ENCODE measurements at regions not wholly inside any gene's neighbourhood (a gene's known extent, or its start where the extent isn't known, plus 50 kb on each side); places are given as distances from the start of the nearest gene placed in this dataset.
"Not testable (repeated sequence)": the region's sequence is repeated elsewhere in the genome, so short reads cannot be mapped to it uniquely, and the experiment has no call there.

DNA sequence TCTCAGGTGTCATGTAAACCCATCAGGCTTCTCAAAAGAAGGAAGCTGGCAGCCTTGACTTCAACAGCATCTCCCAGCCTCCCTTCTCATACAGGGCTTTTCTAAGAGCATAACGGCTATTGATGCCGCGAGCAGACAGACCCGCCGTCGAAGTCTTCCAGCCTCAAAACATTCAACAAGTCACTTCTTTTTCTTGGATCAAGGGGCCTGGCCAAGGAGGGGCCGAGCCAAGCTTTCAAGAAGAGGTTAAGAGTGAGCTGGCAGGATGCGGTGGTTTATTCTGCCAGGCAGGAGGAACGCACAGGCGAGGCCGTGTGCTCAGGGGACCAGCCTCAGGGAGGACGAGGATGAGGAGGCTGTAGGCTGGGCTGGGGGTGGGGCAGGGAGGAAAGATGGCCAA is 102.9 kb upstream of the RFLNA start:
- no peak for DNase-seq

GRCh38 chr12:124194264-124194892 is 100.5 kb upstream of the RFLNA start:
- DNase-seq = no peak

- DNase-seq = no peak
These were observed 99.9 kb upstream of the RFLNA start for GRCh38 chr12:124194893-124195566.

DNA sequence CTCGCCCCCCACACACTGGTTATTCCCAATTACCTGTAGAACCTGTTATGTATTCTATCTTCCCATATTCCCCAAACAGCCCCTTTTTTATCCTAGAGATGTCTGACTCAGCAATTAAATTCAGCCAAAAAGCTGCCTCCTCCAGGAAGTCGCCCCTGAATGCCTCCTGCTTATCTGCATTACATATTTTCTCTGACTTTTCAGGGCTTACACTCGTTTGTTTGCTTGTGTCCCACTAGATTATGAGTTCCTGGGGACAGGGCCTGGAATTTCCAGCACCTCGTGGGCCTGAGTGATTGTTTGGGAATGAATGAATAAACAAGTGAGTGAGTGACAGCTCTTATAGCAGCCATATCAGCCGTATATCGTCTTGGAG is 99.3 kb upstream of the RFLNA start:
- no peak for DNase-seq

- DNase-seq = no peak
These were observed 98.7 kb upstream of the RFLNA start for GRCh38 chr12:124196236-124196635.

GRCh38 chr12:124201248-124201647 is 93.6 kb upstream of the RFLNA start:
- DNase-seq = no peak

- DNase-seq = no peak
These were observed 91.7 kb upstream of the RFLNA start for GRCh38 chr12:124203176-124203575.

- DNase-seq = no peak
These were observed 89.5 kb upstream of the RFLNA start for GRCh38 chr12:124205405-124205804.

- DNase-seq = no peak
These were observed 87.8 kb upstream of the RFLNA start for GRCh38 chr12:124207049-124207448.

DNA sequence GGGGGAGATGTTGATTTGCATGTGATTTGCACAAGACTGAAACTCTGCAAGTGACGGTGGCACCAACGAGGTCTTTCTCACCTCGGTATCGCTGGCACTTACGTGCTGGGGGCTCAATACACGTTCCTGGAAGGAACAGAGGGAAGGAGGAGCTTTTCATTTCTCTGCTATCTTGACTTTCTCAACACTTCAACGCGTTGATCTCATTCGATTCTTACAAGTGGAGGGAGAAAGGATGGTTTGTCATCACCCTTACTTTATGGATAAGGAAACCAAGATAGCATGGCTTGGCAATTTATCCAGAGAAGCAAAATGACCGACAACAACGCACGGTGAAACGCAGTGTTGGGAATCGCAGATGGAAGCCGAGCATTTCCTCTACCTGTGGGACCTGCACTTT is 87.3 kb upstream of the RFLNA start:
- no peak for DNase-seq

- DNase-seq = no peak
These were observed 86.4 kb upstream of the RFLNA start for GRCh38 chr12:124208489-124208888.

- no peak for DNase-seq
These were observed 83.8 kb upstream of the RFLNA start for GRCh38 chr12:124210991-124211577.

DNA sequence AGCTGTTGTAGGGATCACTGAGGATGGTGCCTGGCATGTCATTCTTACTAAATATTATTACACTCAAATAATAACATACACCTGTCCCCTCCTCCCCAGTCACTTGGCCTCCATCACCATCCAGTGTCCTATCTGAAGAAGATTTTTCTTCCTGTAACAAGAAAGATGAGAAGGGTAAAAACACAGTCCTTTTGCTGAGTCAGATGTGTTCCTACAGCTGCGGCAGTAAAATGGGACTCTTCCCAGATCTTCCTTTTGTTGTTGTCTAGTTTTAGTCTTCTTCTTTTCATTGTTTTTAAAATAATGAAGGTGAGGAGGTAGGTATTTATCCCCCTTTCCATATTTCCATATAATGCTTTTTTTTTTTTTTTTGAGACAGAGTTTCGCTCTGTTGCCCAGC is 83.1 kb upstream of the RFLNA start:
- DNase-seq = no peak

DNA sequence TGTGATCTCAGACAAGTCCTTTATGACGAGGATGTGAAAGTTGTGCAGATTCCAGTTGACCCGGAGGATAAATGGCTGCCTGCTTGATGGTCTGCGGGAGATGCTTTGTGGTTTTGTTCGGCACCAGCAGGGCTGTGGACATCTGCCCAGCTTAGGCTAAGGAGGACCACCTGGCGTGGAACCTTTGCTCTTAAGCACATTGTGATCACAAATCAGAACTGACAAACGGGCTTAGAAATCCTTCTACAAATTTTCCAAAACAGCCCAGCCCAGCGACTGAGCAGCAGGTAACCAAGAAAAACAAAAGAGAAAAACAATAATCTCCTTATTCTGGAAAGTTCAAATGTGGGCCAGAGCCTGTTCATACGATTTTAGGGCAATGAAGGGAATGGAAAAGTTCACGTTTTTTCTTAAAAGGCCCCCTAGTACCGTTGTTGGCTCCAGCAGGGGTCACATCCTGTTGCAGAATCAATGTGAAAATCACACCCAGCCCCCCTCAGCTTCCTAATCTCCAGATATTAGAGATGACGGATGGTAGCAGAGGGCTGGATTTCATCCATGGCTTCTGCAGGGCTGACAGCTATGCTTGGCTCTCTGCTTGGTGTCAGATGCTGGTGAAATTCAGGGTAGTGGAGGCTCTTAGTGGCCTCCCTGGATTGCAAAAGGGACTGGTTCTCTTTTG is 81.1 kb upstream of the RFLNA start:
- no peak for DNase-seq

DNA sequence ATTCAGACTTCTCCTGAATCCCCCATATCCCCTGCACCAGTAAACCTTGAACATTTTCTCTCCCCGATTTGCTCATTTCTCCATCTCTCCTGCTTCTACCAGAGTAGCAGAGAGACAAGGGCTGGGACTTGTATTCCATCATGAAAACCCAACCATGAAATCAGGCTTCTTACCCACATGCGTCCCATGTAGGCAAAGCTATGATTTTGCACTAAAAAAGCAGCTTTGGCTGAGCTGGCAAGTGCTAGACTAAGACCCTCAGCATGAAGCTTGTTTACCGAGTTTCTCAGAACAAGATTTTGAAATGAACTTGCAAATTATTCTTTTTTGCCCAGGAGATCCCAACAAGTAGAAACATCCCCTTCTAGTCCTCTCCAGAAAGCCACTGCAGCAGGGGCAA is 80.3 kb upstream of the RFLNA start:
- DNase-seq = no peak

- no peak for DNase-seq
These were observed 77.9 kb upstream of the RFLNA start for GRCh38 chr12:124216966-124217365.

DNA sequence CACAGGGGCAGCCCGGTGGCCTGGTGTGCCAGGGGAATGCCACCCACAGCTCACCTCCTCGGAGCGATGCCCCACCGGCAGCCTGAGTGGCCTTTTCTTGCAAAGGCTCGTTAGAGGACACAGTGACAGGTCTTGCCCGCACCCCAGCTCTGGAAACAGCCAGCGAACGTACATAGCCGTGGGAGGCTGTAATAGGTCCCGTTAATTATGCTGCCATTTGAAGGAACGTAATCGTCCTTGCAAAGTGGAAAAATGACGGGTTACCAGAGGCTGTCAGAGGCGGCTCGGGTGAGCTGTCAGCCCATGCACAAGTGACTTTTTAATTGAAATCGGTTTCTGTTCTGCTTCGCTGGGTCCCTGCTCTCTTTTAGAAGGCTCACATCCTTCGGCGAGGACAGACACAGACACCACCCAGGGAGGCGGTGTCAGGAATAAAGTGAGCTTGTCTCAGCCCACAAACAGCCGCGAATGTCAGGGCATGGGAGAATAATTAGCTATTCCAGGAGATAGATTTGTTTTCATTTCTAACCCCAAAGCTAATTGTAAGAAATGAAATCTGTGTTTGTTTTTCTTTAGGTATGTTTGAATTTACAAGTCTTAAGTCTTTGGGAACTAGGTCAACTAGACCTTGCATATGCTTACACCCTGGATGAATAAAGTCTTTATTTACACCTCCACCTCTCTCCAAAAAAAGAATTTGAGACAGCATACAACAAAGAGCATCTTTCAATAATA is 77.2 kb upstream of the RFLNA start:
- DNase-seq = no peak

DNA sequence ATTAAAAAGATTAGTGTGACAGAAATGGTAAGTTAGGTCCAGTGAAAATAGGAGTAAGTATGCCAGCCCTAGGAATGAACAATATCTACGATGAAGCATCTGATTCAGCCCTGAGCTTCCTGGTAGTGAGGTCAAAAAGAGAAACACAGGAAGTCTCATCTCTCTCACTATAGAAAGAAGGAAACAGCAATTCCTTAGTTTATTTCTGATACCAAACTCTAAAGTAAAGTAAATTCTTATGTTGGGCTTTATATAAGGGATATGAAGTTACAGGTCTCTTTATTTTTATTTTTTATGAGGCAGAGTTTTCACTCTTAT is 76.7 kb upstream of the RFLNA start:
- no peak for DNase-seq

- not testable (repeated sequence) for DNase-seq
These were observed 76.2 kb upstream of the RFLNA start for GRCh38 chr12:124218650-124219049.

DNA sequence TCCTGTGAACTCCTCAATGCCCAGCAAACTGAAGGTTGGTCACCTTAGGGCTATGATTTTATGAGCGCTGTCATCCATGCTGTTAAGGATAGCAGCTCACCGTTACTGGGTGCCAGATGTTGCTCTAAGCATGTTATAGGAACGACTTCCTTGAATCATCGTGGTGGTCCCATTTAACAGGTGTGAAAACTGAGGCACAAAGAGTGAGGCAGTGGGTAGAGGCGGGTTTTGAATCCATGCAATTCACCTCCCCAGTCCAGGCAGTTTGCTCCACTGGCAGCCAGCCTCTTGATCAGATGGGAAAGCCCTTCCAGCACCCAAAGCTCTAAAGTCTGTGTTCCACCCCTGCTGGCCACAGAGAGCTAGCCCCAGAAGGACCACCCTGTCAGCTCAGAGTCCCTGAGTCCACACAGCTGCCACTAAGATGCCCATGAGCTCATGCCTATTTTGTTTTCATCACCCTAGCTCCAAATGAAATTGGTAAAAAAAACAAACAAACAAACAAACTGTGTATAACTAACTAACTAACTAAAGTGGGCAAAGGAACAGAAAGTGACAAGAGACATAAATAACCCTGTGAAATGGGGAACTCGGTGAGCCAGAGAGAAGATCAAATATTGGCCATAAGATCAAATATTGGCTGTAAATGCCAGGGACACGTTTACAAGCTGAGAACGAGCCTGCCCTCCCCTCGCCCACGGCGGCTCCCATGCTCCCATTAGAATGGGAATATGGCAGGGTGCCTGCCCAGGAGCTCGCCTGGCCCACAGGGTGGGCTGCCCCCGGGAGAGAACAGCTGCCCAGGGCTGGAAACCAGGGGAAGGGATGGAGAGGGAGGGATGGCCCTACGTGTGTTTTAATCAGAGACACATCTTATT is 72.3 kb upstream of the RFLNA start:
- no peak for DNase-seq

GRCh38 chr12:124223733-124224138 is 71.2 kb upstream of the RFLNA start:
- not testable (repeated sequence) for DNase-seq

- no peak for DNase-seq
These were observed 70.3 kb upstream of the RFLNA start for GRCh38 chr12:124224535-124225110.
